ENCODE measurements at regions not wholly inside any gene's neighbourhood (a gene's known extent, or its start where the extent isn't known, plus 50 kb on each side); places are given as distances from the start of the nearest gene placed in this dataset.

DNA sequence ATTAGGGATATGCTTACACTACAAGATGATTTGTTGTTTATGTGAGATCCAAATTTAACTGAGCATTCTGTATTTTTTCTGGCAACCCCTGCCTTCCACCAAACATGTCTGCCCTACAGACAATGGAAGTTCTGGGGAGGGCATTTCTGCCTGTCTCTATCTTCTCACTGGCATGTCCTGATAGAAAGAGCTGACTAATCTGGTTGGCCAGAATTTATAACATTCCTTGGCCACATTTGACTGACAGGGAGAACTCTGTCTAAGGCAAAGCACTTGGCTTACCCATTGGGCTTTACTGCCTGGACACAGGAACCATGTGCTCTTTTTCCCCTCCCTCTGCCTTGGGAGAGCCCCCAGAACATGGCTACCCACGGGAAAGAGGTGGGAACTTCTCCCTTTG lies 70.6 kb upstream of the TMEM178A start:
- TF ChIP-seq, protein P1, sequence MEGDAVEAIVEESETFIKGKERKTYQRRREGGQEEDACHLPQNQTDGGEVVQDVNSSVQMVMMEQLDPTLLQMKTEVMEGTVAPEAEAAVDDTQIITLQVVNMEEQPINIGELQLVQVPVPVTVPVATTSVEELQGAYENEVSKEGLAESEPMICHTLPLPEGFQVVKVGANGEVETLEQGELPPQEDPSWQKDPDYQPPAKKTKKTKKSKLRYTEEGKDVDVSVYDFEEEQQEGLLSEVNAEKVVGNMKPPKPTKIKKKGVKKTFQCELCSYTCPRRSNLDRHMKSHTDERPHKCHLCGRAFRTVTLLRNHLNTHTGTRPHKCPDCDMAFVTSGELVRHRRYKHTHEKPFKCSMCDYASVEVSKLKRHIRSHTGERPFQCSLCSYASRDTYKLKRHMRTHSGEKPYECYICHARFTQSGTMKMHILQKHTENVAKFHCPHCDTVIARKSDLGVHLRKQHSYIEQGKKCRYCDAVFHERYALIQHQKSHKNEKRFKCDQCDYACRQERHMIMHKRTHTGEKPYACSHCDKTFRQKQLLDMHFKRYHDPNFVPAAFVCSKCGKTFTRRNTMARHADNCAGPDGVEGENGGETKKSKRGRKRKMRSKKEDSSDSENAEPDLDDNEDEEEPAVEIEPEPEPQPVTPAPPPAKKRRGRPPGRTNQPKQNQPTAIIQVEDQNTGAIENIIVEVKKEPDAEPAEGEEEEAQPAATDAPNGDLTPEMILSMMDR (IDR thresholded peaks at IDR 0.05) = no peak
- no peak for TF ChIP-seq POLR2A (IDR thresholded peaks at IDR 0.05)
